ENCODE measurements at regions not wholly inside any gene's neighbourhood (a gene's known extent, or its start where the extent isn't known, plus 50 kb on each side); places are given as distances from the start of the nearest gene placed in this dataset.

DNA sequence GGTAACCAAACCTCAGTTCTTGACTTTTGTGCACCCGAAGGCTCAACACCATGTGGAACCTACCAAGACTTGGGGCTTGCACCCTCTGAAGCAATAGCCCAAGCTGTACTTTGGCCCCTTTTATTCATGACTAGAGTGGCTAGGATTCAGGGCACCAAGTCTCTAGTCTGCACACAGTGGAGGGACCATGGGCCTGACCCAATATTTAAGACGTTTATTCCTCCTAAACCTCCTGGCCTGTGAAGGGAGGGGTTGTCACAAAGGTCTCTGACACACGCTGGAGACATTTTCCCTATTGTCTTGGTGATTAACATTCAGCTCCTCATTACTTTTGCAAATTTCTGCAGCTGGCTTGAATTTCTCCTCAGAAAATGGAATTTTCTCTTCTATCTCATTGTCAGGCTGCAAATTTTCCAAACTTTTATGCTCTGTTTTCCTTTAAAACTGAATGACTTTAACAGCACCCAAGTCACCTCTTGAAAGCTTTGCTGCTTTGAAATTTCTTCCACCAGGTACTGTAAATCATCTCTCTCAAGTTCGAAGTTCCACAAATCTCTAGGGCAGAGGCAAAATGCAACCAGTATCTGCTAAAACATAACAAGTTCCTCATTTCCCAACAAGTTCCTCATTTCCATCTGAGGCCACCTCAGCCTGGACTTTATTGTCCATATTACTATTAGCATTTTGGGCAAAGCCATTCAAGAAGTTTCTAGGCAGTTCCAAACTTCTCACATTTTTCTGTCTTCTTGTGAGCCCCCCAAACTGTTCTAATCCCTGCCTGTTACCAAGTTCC is 481.4 kb upstream of the BTBD3 start:
- TF ChIP-seq, protein P1, sequence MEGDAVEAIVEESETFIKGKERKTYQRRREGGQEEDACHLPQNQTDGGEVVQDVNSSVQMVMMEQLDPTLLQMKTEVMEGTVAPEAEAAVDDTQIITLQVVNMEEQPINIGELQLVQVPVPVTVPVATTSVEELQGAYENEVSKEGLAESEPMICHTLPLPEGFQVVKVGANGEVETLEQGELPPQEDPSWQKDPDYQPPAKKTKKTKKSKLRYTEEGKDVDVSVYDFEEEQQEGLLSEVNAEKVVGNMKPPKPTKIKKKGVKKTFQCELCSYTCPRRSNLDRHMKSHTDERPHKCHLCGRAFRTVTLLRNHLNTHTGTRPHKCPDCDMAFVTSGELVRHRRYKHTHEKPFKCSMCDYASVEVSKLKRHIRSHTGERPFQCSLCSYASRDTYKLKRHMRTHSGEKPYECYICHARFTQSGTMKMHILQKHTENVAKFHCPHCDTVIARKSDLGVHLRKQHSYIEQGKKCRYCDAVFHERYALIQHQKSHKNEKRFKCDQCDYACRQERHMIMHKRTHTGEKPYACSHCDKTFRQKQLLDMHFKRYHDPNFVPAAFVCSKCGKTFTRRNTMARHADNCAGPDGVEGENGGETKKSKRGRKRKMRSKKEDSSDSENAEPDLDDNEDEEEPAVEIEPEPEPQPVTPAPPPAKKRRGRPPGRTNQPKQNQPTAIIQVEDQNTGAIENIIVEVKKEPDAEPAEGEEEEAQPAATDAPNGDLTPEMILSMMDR (IDR thresholded peaks at IDR 0.05) = no peak
- no peak for TF ChIP-seq POLR2A (IDR thresholded peaks at IDR 0.05)
- intact Hi-C loops (cut with DNase I; ENCODE audit: low total_unique reads) = no loop called here
- no peak for DNase-seq (ENCODE audit: low spot score in 2 of 2)
- H3K4me3 ChIP-seq (ENCODE audit: low read depth, poor library complexity, severe bottlenecking) = no peak overlapping the region
- WGBS, 2 donors = 78 to 80% methylated on average over 4 of the region's 4 CpGs

DNA sequence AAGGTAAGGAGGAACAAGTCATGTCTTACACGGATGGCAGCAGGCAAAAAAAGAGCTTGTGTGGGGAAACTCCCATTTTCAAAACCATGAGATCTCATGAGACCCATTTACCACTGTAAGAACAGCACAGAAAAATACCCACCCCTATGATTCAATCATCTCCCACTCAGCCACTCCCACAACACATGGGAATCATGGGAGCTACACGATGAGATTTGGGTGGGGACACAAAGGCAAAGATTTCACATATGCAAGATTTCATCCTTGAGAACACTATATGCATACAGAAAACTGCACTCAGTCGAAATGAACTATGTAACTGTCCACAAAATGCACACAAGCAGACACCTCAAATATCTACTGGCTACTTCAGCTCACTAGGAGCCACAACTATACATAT is 480.6 kb upstream of the BTBD3 start:
- TF ChIP-seq, protein P1 (IDR thresholded peaks at IDR 0.05) = no peak
- no peak for TF ChIP-seq POLR2A (IDR thresholded peaks at IDR 0.05)
- DNase-seq (ENCODE audit: low spot score in 2 of 2) = no peak
- intact Hi-C loops (cut with DNase I; ENCODE audit: low total_unique reads) = no loop called here
- 79 to 86% methylated on average over 3 of the region's 3 CpGs for WGBS, 2 donors
- H3K4me3 ChIP-seq (ENCODE audit: low read depth, poor library complexity, severe bottlenecking) = no peak overlapping the region

DNA sequence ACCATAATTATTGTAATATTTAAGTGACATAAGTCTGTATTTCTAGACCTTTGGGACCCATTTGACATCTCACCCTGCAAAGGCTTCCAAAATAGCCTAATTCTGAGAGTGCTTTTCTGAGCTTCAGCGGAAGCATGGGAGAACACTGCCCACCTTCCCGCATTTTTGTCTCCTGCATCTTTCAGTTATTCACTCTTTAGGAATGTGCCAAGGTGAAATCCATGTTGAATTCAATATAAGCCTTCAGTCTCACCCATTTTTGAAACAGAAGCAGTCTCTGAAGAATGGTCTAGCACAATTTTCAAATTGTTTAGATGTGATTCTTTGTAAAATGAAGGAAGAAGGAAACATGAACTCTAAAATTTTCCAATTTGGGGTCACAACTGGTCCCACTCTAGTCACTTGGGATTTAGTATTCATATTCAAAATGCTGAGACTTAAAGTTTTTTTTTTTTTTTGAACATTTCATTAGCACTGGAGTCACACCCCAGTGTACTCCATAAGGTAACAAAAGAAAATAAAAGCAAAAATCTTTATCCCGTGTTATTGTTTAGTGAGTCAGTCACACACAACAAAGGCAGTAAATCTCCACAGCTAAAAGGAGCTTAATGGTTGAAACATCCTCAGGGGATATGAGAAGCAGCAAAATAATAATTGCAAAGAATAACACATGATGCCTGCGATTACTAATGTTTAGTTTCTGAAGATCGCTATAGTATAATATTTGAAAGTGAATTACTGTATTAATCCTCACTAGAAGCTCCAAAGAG is 479.9 kb upstream of the BTBD3 start:
- intact Hi-C loops (cut with DNase I; ENCODE audit: low total_unique reads) = no loop called here
- no peak overlapping the region for H3K4me3 ChIP-seq (ENCODE audit: low read depth, poor library complexity, severe bottlenecking)
- DNase-seq (ENCODE audit: low spot score in 2 of 2) = no peak
- 86 to 90% methylated on average over 5 of the region's 5 CpGs for WGBS, 2 donors
- TF ChIP-seq, protein P1 (IDR thresholded peaks at IDR 0.05) = no peak
- TF ChIP-seq POLR2A (IDR thresholded peaks at IDR 0.05) = no peak

DNA sequence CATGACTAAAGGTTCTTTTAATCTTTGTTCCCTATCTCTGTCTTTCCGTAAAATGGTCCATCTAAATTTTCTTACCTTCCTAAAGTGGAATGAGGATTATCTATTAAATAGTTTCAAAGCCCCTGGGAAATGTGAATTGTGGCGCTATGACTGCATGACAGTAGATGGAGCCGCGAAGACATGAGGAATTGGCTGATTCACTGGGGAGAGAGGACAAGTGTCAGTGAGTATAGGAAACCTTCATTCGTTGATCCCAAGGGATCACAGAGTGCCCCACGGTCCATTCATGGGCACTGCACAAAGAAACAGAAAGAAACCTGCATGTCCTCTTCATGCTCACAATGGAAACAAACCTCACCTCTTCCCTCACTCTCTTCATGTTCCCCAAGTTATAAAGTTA is 479.3 kb upstream of the BTBD3 start:
- 88 to 89% methylated on average over 6 of the region's 6 CpGs for WGBS, 2 donors
- intact Hi-C loops (cut with DNase I; ENCODE audit: low total_unique reads) = no loop called here
- no peak for DNase-seq (ENCODE audit: low spot score in 2 of 2)
- TF ChIP-seq POLR2A (IDR thresholded peaks at IDR 0.05) = no peak
- TF ChIP-seq, protein P1 (IDR thresholded peaks at IDR 0.05) = no peak
- H3K4me3 ChIP-seq (ENCODE audit: low read depth, poor library complexity, severe bottlenecking) = no peak overlapping the region

DNA sequence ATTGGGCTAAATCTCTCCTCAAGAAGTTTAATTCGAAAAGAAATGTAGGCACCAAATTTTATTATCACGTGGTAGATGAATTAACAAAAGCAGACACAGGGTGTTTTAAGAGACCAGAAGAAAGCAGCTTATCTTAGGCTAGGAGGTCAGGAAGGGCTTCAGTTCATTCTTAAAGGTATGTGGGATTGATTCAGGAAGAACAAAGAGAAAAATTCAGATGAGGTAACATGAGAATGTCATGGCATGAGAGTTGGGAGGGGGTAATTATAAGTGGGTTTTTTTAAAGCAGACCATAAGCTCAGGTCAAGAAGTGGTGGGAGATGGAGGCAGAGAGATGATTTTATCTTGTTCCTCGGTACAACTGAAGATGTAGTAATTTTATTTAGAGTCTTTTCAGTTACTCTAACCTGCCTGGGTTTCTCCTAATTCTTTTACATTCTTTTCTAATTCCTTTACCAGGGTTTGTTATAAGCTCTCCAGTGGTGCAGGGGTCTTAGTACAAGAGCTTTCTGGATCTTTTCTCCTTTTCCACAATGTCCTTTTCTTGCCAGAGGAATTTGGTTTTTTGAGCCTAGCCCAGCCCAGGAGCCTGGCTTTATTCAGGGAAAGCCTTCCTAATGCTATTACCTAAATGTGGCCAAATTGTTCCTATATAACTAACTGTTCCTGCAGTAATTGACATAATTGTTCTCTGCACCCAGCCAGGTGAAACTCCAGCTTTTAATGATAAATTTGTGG is 474.1 kb upstream of the BTBD3 start:
- 71% methylated on average over 3 of the region's 3 CpGs for WGBS, 2 donors
- intact Hi-C loops (cut with DNase I; ENCODE audit: low total_unique reads) = no loop called here
- no peak for DNase-seq (ENCODE audit: low spot score in 2 of 2)
- H3K4me3 ChIP-seq (ENCODE audit: low read depth, poor library complexity, severe bottlenecking) = no peak overlapping the region
- TF ChIP-seq, protein P1 (IDR thresholded peaks at IDR 0.05) = no peak
- TF ChIP-seq POLR2A (IDR thresholded peaks at IDR 0.05) = no peak

All from lower leg skin (tissue), 4 donors.